Erythroblast (primary cell): ENCODE measurements at regions not wholly inside any gene's neighbourhood (a gene's known extent, or its start where the extent isn't known, plus 50 kb on each side); places are given as distances from the start of the nearest gene placed in this dataset.

Experiments
- GATA1 ChIP-seq: IDR thresholded peaks from 2 replicates; pipeline ENCODE4 v1.6.1; 2011; ENCODE audit warnings: low read depth, mild to moderate bottlenecking, control low read depth, low read length, moderate library complexity
- POLR2A ChIP-seq: IDR thresholded peaks from 2 replicates; pipeline ENCODE4 v1.6.1; 2011; ENCODE audit warnings: mild to moderate bottlenecking, low read length

GRCh38 chr5:52660621-52661020 lies 127.1 kb upstream of the ITGA1 start:
- TF ChIP-seq POLR2A, result no peak
- TF ChIP-seq GATA1, result no peak
